GM21529 (cell line): ENCODE measurements at regions not wholly inside any gene's neighbourhood (a gene's known extent, or its start where the extent isn't known, plus 50 kb on each side); places are given as distances from the start of the nearest gene placed in this dataset.

Source experiments
- ATAC-seq: cut with Tn5 transposase; IDR thresholded peaks from one replicate; pipeline ENCODE4 v1.9.1; 2021; ENCODE audit not compliant: unreplicated experiment

GRCh38 chr2:220101980-220102379 lies 474.6 kb downstream of the SLC4A3 start:
- ATAC-seq, result no peak

GRCh38 chr2:220103596-220103995 lies 476.2 kb downstream of the SLC4A3 start:
- no peak for ATAC-seq

GRCh38 chr2:220104871-220105351 lies 477.5 kb downstream of the SLC4A3 start:
- ATAC-seq, result no peak

- ATAC-seq, result no peak
Observed at GRCh38 chr2:220106065-220106464, 478.6 kb downstream of the SLC4A3 start.

GRCh38 chr2:220107380-220107791 lies 480.0 kb downstream of the SLC4A3 start:
- no peak for ATAC-seq

GRCh38 chr2:220114443-220114842 lies 487.0 kb downstream of the SLC4A3 start:
- ATAC-seq, result no peak

GRCh38 chr2:220117025-220117424 lies 489.6 kb downstream of the SLC4A3 start:
- no peak for ATAC-seq

GRCh38 chr2:220120041-220120440 lies 492.6 kb downstream of the SLC4A3 start:
- no peak for ATAC-seq

GRCh38 chr2:220123751-220124150 lies 496.3 kb downstream of the SLC4A3 start:
- no peak for ATAC-seq

GRCh38 chr2:220125551-220125950 lies 498.1 kb downstream of the SLC4A3 start:
- ATAC-seq, result no peak

GRCh38 chr2:220127311-220127710 lies 499.9 kb downstream of the SLC4A3 start:
- ATAC-seq, result no peak

- ATAC-seq, result no peak
Observed at GRCh38 chr2:220127876-220128275, 500.4 kb downstream of the SLC4A3 start.

- no peak for ATAC-seq
Observed at GRCh38 chr2:220129391-220129790, 502.0 kb downstream of the SLC4A3 start.

- no peak for ATAC-seq
Observed at GRCh38 chr2:220134756-220135534, 507.5 kb downstream of the SLC4A3 start.

- no peak for ATAC-seq
Observed at GRCh38 chr2:220143336-220143735, 515.9 kb downstream of the SLC4A3 start.

- ATAC-seq, result no peak
Observed at GRCh38 chr2:220144411-220144810, 517.0 kb downstream of the SLC4A3 start.

GRCh38 chr2:220147161-220148038 lies 520.0 kb downstream of the SLC4A3 start:
- ATAC-seq, result no peak

- no peak for ATAC-seq
Observed at GRCh38 chr2:220148471-220149248, 521.2 kb downstream of the SLC4A3 start.

- ATAC-seq, result no peak
Observed at GRCh38 chr2:220151341-220151740, 523.9 kb downstream of the SLC4A3 start.

- ATAC-seq, result no peak
Observed at GRCh38 chr2:220152281-220152935, 525.0 kb downstream of the SLC4A3 start.

- no peak for ATAC-seq
Observed at GRCh38 chr2:220153118-220153517, 525.7 kb downstream of the SLC4A3 start.
